H9 (cell line): ENCODE measurements at regions not wholly inside any gene's neighbourhood (a gene's known extent, or its start where the extent isn't known, plus 50 kb on each side); places are given as distances from the start of the nearest gene placed in this dataset.

Experiments used
- DNase-seq: peaks from one replicate; pipeline ENCODE4 v3.0.0-alpha.2; 2017
- H2AFZ ChIP-seq: one replicate; pipeline ENCODE4 v1.6.1; 2013; ENCODE audit warnings: mild to moderate bottlenecking, low read length, control low read depth, moderate library complexity
- H2AK5ac ChIP-seq: 2 replicates; pipeline ENCODE4 v1.6.1; 2013; ENCODE audit warnings: low read length, control low read depth, mixed read lengths; ENCODE audit not compliant: insufficient read length
- H2BK120ac ChIP-seq: one replicate; pipeline ENCODE4 v1.6.1; 2013; ENCODE audit warnings: low read depth, mild to moderate bottlenecking, low read length, control low read depth, inconsistent platforms; ENCODE audit not compliant: poor library complexity, severe bottlenecking
- H2BK12ac ChIP-seq: 2 replicates; pipeline ENCODE4 v1.6.1; 2013; ENCODE audit warnings: low read length, control low read depth, mixed read lengths, low read depth; ENCODE audit not compliant: insufficient read length
- H2BK15ac ChIP-seq: 2 replicates; pipeline ENCODE4 v1.6.1; 2013; ENCODE audit warnings: low read depth, low read length, control low read depth
- H2BK20ac ChIP-seq: one replicate; pipeline ENCODE4 v1.6.1; 2013; ENCODE audit warnings: low read depth, mild to moderate bottlenecking, low read length, control low read depth, inconsistent platforms; ENCODE audit not compliant: poor library complexity, severe bottlenecking
- H2BK5ac ChIP-seq: 2 replicates; pipeline ENCODE4 v1.6.1; 2013; ENCODE audit warnings: low read length, control low read depth, mixed read lengths; ENCODE audit not compliant: insufficient read length
- H3K14ac ChIP-seq: 2 replicates; pipeline ENCODE4 v1.6.1; 2013; ENCODE audit warnings: low read length, control low read depth; ENCODE audit not compliant: insufficient read depth
- H3K18ac ChIP-seq: 2 replicates; pipeline ENCODE4 v1.6.1; 2013; ENCODE audit warnings: low read depth, mild to moderate bottlenecking, mixed read lengths, low read length, control low read depth; ENCODE audit not compliant: insufficient read length
- H3K23ac ChIP-seq: 2 replicates; pipeline ENCODE4 v1.6.1; 2013; ENCODE audit warnings: low read length, control low read depth, mixed read lengths, low read depth; ENCODE audit not compliant: insufficient read length
- H3K23me2 ChIP-seq: 2 replicates; pipeline ENCODE4 v1.6.1; 2013; ENCODE audit warnings: low read depth, mild to moderate bottlenecking, mixed read lengths, low read length, control low read depth; ENCODE audit not compliant: insufficient read length, poor library complexity, severe bottlenecking
- H3K27ac ChIP-seq: 2 replicates; pipeline ENCODE4 v1.5.1; 2013; ENCODE audit warnings: low read length, control low read depth, mixed read lengths, low read depth; ENCODE audit not compliant: insufficient read length
- H3K27me3 ChIP-seq: 2 replicates; pipeline ENCODE4 v1.6.1; 2013; ENCODE audit warnings: low read length, control low read depth, inconsistent platforms; ENCODE audit not compliant: insufficient read depth
- H3K4ac ChIP-seq: 2 replicates; pipeline ENCODE4 v1.6.1; 2013; ENCODE audit warnings: low read depth, mild to moderate bottlenecking, control low read depth, inconsistent platforms, low read length, moderate library complexity
- H3K4me1 ChIP-seq: 2 replicates; pipeline ENCODE4 v1.6.1; 2013; ENCODE audit warnings: low read length, control low read depth, inconsistent platforms; ENCODE audit not compliant: insufficient read depth
- H3K4me2 ChIP-seq: 2 replicates; pipeline ENCODE4 v1.6.1; 2013; ENCODE audit warnings: low read length, control low read depth, mixed read lengths; ENCODE audit not compliant: insufficient read length, insufficient read depth
- H3K56ac ChIP-seq: 2 replicates; pipeline ENCODE4 v1.6.1; 2013; ENCODE audit warnings: low read depth, mild to moderate bottlenecking, mixed read lengths, low read length, control low read depth; ENCODE audit not compliant: insufficient read length
- H3K79me1 ChIP-seq: 2 replicates; pipeline ENCODE4 v1.6.1; 2013; ENCODE audit warnings: low read depth, mild to moderate bottlenecking, moderate library complexity, low read length, control low read depth, inconsistent platforms; ENCODE audit not compliant: insufficient read depth, poor library complexity, severe bottlenecking
- H3K79me2 ChIP-seq: 2 replicates; pipeline ENCODE4 v1.6.1; 2013; ENCODE audit warnings: low read length, control low read depth, inconsistent platforms; ENCODE audit not compliant: insufficient read depth
- H3K9ac ChIP-seq: 2 replicates; pipeline ENCODE4 v1.6.1; 2013; ENCODE audit warnings: low read length, control low read depth, mixed read lengths; ENCODE audit not compliant: insufficient read length; ENCODE audit errors: extremely low read depth
- H3K9me3 ChIP-seq: one replicate; pipeline ENCODE4 v1.6.1; 2013; ENCODE audit warnings: low read depth, low read length, inconsistent platforms; ENCODE audit not compliant: control insufficient read depth
- H3T11ph ChIP-seq: one replicate; pipeline ENCODE4 v1.6.1; 2013; ENCODE audit warnings: mild to moderate bottlenecking, low read length, control low read depth, inconsistent platforms
- H4K20me1 ChIP-seq: one replicate; pipeline ENCODE4 v1.6.1; 2013; ENCODE audit not compliant: control insufficient read depth, insufficient read length, insufficient read depth
- H4K5ac ChIP-seq: 2 replicates; pipeline ENCODE4 v1.6.1; 2013; ENCODE audit warnings: low read depth, mild to moderate bottlenecking, mixed read lengths, low read length, control low read depth; ENCODE audit not compliant: insufficient read length
- H4K8ac ChIP-seq: replicated peaks from 2 replicates; pipeline ENCODE4 v1.6.1; 2013; ENCODE audit warnings: low read length, control low read depth, mixed read lengths, low read depth; ENCODE audit not compliant: insufficient read length
- H4K91ac ChIP-seq: 2 replicates; pipeline ENCODE4 v1.6.1; 2013; ENCODE audit warnings: low read depth, mild to moderate bottlenecking, moderate library complexity, mixed read lengths, low read length, control low read depth; ENCODE audit not compliant: insufficient read length
- H3K27ac Mint-ChIP-seq, 3 experiments: 2 replicates in 2 of 3; 3 replicates in 1 of 3; pipeline ENCODE4 v1.8.0; 2020 to 2021; ENCODE audit warnings: mixed read lengths in 3 of 3, mild to moderate bottlenecking in 1 of 3, moderate library complexity in 1 of 3
- H3K27me3 Mint-ChIP-seq: 2 replicates; pipeline ENCODE4 v1.8.0; 2021; ENCODE audit warnings: low read depth, mild to moderate bottlenecking, moderate library complexity, mixed read lengths
- H3K36me3 Mint-ChIP-seq, 3 experiments: 2 replicates in 2 of 3; 3 replicates in 1 of 3; pipeline ENCODE4 v1.8.0; 2020 to 2021; ENCODE audit warnings: low read depth in 3 of 3, mixed read lengths in 3 of 3; ENCODE audit not compliant: insufficient read depth in 1 of 3
- H3K4me1 Mint-ChIP-seq, 2 experiments: 2 replicates each; pipeline ENCODE4 v1.8.0; 2020; ENCODE audit warnings: mixed read lengths in 2 of 2
- H3K4me3 Mint-ChIP-seq, 2 experiments: 2 replicates in 1 of 2; 3 replicates in 1 of 2; pipeline ENCODE4 v1.8.0; 2020 to 2021; ENCODE audit warnings: mild to moderate bottlenecking in 2 of 2, mixed read lengths in 2 of 2, moderate library complexity in 1 of 2
- H3K9me3 Mint-ChIP-seq, 2 experiments: 2 replicates in 1 of 2; 3 replicates in 1 of 2; pipeline ENCODE4 v1.8.0; 2020; ENCODE audit warnings: mild to moderate bottlenecking in 2 of 2, mixed read lengths in 2 of 2, moderate library complexity in 1 of 2
- WGBS: extraction: QIAGEN DNeasy Blood & Tissue Kit; methylation state at CpG from one replicate; pipeline ENCODE4 v1.1.7; 2013; ENCODE audit warnings: missing lambda C conversion rate, low lambda C conversion rate, mixed read lengths; ENCODE audit not compliant: insufficient read length; ENCODE audit errors: extremely low coverage; 5-methylcytosine and 5-hydroxymethylcytosine counted together
- TF ChIP-seq, protein P1 (sequence below): fragments of 200-600 bp; sonication (generic); conservative IDR thresholded peaks from 3 replicates; pipeline ENCODE4 v1.8.0; 2021; ENCODE audit warnings: antibody characterized with exemption, mild to moderate bottlenecking

DNA sequence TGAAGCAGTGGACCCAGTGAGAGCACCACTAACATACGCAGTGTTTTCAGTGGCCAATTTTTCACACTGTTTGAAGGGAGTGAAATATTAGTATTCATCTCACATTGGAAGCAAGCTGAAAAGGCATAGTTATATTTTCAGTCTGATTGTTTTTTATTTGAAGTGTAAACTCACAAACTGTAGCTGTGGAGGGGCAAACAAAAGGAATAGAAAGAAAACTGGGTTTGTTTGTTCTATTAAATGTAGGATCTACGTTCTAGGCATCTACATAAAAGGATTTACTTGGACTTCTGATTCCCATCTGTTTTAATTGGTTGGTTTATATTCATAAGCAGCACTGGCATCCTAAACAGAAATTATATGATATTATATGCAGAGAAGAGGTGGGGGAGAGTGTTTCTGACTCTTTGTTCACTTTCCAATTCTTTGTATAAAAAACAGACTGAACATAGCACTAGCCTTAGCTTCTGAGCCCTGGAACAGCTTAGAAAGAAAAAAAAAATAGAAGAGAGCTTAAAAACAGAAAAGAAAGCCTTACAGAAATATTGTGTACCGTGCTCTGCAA, 447.8 kb upstream of the KCND2 start:
- Histone ChIP-seq H2BK5ac (no peak overlapping the region), H3K27me3 (no peaks in the 10 kb centered on the region), H2BK120ac (no peak overlapping the region), H3K56ac (no peak overlapping the region), H2BK15ac (no peak overlapping the region), H4K91ac (no peak overlapping the region), H3K4me1 (no peaks in the 10 kb centered on the region), H3T11ph (no peak overlapping the region), H4K8ac (no peak overlapping the region), H3K79me2 (no peaks in the 10 kb centered on the region), H4K5ac (no peak overlapping the region), H3K79me1 (no peaks in the 10 kb centered on the region), H2AFZ (no peak overlapping the region), H3K14ac (no peak overlapping the region), H3K9me3 (no peaks in the 10 kb centered on the region), H3K23ac (no peak overlapping the region), H2BK12ac (no peak overlapping the region), H3K27ac (no peak overlapping the region), H3K9ac (no peak overlapping the region), H3K4ac (no peak overlapping the region), H3K4me2 (no peak overlapping the region), H2AK5ac (no peak overlapping the region), H3K18ac (no peak overlapping the region), H4K20me1 (no peaks in the 10 kb centered on the region), H2BK20ac (no peak overlapping the region), H3K23me2 (no peaks in the 10 kb centered on the region)
- Mint-ChIP-seq H3K4me1 (no peaks in the 10 kb centered on the region), H3K27me3 (no peaks in the 10 kb centered on the region), H3K4me3 (no peak overlapping the region), H3K9me3 (no peaks in the 10 kb centered on the region; a peak in 2 of 5 replicates), H3K36me3 (peaks cover 0 to 4% (median 0%) of the 10 kb centered on the region in 3 experiments; a peak in 2 of 7 replicates), H3K27ac (no peak overlapping the region)
- DNase-seq, result no peak
- WGBS, result no CpG with 5 or more reads among the region's 3 CpGs
- TF ChIP-seq, protein P1, sequence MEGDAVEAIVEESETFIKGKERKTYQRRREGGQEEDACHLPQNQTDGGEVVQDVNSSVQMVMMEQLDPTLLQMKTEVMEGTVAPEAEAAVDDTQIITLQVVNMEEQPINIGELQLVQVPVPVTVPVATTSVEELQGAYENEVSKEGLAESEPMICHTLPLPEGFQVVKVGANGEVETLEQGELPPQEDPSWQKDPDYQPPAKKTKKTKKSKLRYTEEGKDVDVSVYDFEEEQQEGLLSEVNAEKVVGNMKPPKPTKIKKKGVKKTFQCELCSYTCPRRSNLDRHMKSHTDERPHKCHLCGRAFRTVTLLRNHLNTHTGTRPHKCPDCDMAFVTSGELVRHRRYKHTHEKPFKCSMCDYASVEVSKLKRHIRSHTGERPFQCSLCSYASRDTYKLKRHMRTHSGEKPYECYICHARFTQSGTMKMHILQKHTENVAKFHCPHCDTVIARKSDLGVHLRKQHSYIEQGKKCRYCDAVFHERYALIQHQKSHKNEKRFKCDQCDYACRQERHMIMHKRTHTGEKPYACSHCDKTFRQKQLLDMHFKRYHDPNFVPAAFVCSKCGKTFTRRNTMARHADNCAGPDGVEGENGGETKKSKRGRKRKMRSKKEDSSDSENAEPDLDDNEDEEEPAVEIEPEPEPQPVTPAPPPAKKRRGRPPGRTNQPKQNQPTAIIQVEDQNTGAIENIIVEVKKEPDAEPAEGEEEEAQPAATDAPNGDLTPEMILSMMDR, result no peak
